Lower lobe of right lung (tissue), 2 donors: ENCODE measurements at regions not wholly inside any gene's neighbourhood (a gene's known extent, or its start where the extent isn't known, plus 50 kb on each side); places are given as distances from the start of the nearest gene placed in this dataset.

Source experiments
- ATAC-seq, 2 donors: fragments of 200-7000 bp; cut with Tn5 transposase; one replicate each; pipeline ENCODE4 v1.9.1; 2020 to 2022; ENCODE audit warnings: mild to moderate bottlenecking in 2 of 2, moderate library complexity in 2 of 2
- DNase-seq: peaks from one replicate; pipeline ENCODE4 v3.0.0-alpha.2; 2020
- H3K27ac ChIP-seq: fragments of 200-600 bp; one replicate; pipeline ENCODE4 v1.8.0; 2022
- H3K27me3 ChIP-seq: fragments of 200-600 bp; one replicate; pipeline ENCODE4 v1.8.0; 2022; ENCODE audit warnings: low read depth
- H3K36me3 ChIP-seq: fragments of 200-600 bp; one replicate; pipeline ENCODE4 v1.8.0; 2022; ENCODE audit warnings: mild to moderate bottlenecking
- H3K4me1 ChIP-seq: fragments of 200-600 bp; one replicate; pipeline ENCODE4 v1.8.0; 2022
- H3K4me3 ChIP-seq: fragments of 200-600 bp; one replicate; pipeline ENCODE4 v1.8.0; 2022; ENCODE audit warnings: mild to moderate bottlenecking
- H3K9me3 ChIP-seq: fragments of 200-600 bp; one replicate; pipeline ENCODE4 v1.8.0; 2022
- intact Hi-C: fragments of 100-400 bp; cut with DNase I; formaldehyde crosslinking; loops from one replicate; pipeline ENCODE4 v1.11.0; 2022
- TF ChIP-seq, protein P1 (sequence below): fragments of 200-600 bp; IDR thresholded peaks from one replicate; pipeline ENCODE4 v1.8.0; 2022; ENCODE audit warnings: antibody characterized with exemption, mild to moderate bottlenecking
- donor health status: DM: no; HTN: yes; CAD: no; lungs with severe emphysema.

DNA sequence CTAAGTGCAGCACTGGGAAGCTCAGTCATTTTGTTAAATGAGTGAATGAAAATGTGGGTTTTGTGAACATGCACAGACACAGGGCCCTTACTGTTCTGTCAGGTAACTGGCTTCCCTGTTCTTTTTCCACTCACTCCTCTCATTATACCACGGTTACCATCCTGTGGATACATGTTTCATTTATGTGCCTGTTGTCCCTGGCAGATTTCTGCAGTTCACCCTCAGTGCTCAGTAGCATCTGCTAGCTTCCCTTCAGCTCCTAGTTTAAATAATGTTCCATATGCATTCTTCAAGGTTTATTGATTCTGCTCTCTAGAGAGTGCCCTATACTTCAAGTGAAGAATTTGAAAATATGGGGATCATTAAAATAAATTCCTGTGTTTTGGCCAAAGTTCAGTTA, 1634.3 kb upstream of the ADGRL3 start:
- H3K9me3 ChIP-seq: no peaks in the 10 kb centered on the region
- no peak overlapping the region for H3K27ac ChIP-seq
- intact Hi-C loops: no loop called here
- H3K27me3 ChIP-seq: no peaks in the 10 kb centered on the region
- no peaks in the 10 kb centered on the region for H3K36me3 ChIP-seq
- no peak overlapping the region for H3K4me3 ChIP-seq
- ATAC-seq (no peak), DNase-seq (no peak)
- no peaks in the 10 kb centered on the region for H3K4me1 ChIP-seq
- TF ChIP-seq, protein P1, sequence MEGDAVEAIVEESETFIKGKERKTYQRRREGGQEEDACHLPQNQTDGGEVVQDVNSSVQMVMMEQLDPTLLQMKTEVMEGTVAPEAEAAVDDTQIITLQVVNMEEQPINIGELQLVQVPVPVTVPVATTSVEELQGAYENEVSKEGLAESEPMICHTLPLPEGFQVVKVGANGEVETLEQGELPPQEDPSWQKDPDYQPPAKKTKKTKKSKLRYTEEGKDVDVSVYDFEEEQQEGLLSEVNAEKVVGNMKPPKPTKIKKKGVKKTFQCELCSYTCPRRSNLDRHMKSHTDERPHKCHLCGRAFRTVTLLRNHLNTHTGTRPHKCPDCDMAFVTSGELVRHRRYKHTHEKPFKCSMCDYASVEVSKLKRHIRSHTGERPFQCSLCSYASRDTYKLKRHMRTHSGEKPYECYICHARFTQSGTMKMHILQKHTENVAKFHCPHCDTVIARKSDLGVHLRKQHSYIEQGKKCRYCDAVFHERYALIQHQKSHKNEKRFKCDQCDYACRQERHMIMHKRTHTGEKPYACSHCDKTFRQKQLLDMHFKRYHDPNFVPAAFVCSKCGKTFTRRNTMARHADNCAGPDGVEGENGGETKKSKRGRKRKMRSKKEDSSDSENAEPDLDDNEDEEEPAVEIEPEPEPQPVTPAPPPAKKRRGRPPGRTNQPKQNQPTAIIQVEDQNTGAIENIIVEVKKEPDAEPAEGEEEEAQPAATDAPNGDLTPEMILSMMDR: no peak

DNA sequence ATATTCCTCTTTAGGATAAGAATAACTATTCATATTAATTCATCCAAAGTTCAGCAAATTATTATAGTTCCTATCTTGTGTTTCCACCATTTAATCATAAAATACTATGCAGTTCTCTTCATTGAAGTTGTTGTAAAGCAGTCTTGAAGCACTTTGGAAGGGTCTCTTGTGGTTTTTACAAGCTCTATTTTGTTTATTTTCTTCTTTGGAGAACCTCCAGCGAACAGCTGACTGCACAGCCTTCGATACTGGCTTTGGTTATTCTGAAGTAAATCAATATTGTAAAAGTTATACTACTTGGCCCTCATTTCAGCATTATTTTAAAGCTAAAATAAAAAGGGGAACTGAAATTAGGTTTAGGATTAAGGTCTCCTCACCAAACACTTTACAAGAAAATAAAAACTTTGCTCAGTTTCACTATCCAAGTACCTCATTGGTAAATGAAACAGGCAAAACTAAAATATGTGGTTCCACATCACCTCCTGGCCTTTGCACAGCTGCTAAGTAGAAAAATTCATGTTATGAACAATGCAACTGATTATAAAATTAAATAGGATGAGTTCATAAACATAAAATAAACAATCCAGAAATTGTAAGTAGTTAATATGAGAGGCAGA, 1629.2 kb upstream of the ADGRL3 start:
- intact Hi-C loops: no loop called here
- Histone ChIP-seq H3K4me3 (no peak overlapping the region), H3K27me3 (no peaks in the 10 kb centered on the region), H3K9me3 (no peaks in the 10 kb centered on the region), H3K36me3 (no peaks in the 10 kb centered on the region), H3K4me1 (no peaks in the 10 kb centered on the region), H3K27ac (no peak overlapping the region)
- DNase-seq (no peak), ATAC-seq (no peak)
- TF ChIP-seq, protein P1: no peak

DNA sequence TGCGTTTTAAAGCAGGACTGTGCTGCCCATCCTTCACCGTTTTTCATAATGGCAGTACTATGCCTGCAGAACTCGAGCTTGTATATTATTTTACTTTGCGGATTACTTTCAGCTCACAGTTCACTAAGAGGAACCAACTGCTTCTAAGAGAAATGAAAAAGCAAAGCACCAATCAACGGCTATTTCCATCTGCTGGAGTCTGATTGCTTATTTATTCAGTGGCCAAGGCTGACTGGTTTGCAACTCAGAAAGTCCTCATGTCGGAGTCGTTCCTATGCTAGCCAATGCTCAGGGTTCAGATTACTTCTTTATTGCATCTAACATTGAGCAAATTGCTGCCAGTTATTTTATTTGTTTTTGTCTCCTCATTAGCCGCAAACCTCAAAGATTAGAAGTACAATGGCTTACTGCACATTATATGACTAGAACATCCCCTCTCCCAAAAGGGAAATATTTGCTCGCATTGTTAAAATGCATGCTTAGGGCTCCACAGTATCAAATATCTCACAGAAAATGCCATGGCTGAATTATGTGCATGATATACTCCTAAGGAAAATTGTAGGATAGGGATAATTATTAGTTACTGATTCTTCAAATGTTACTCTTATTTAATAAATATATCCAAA, 1628.2 kb upstream of the ADGRL3 start:
- Histone ChIP-seq H3K36me3 (no peaks in the 10 kb centered on the region), H3K4me1 (no peaks in the 10 kb centered on the region), H3K4me3 (no peak overlapping the region), H3K27me3 (no peaks in the 10 kb centered on the region), H3K9me3 (no peaks in the 10 kb centered on the region), H3K27ac (no peak overlapping the region)
- TF ChIP-seq, protein P1: no peak
- ATAC-seq (no peak), DNase-seq (no peak)
- intact Hi-C loops: no loop called here

DNA sequence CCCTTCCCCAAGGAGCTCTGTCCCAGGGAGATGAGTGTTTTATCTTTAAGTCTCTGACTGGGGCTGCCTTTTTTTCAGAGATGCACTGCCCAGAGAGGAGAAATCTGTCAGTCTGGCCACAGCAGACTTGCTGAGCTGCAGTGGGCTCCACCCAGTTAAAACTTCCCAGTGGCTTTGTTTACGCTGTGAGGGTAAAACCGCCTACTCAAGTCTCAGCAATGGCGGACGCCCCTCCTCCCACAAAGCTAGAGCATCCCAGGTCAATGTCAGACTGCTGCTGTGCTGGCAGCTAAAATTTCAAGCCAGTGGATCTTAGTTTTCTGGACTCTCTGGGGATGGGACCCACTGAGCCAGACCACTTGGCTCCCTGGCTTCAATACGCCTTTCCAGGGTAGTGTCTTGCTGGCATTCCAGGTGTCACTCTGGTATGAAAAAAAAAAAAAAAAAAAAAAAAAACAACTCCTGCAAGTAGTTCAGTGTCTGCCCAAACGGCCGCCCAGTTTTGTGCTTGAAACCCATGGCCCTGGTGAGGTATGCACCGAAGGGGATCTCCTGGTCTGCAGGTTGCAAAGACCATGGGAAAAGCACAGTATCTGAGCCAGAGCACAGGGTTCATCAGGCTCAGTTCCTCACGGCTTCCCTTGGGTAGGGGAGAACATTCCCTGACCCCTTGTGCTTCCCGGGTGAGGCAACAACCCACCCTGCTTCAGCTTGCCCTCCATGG, 1616.1 kb upstream of the ADGRL3 start:
- Histone ChIP-seq H3K4me1 (no peaks in the 10 kb centered on the region), H3K27me3 (no peaks in the 10 kb centered on the region), H3K27ac (no peak overlapping the region), H3K9me3 (no peaks in the 10 kb centered on the region), H3K4me3 (no peak overlapping the region), H3K36me3 (no peaks in the 10 kb centered on the region)
- intact Hi-C loops: no loop called here
- TF ChIP-seq, protein P1: no peak
- DNase-seq (no peak), ATAC-seq (no peak)

DNA sequence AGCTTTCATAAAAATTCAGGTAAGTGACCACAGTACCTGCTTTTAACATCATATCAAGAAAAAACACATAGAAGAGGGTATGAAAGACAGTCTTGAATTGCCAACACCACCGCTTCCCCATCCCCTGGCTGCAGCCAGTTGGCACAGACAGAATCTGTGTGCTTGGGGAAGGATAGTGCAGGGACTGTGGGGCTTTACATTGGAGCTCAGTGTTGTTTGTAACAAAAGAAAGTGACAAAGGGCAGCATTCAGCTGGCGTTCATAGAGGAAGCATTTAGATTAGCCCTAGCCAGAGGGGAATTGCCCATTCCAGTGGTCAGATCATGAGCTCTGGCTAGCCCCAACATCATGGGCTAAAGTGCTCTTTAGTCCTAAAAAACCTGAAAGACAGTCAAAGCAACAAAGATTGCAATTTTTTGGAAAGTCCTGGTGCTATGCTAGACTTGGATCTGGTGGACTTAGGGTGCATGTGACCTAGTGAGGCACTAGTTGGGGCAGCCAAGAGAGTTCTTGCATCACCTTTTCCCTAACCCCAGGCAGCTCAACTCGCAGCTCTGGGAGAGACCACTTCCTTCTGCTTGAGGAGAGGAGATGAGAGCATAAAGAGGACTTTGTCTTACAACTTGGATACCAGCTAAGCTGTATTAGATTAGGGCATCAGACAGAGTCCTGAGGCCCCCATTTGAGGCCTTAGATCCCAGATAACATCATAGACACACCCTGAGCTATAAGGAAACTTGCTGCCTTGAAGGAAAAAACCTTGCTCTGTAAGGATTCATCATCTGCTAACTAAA, 1602.4 kb upstream of the ADGRL3 start:
- no peak overlapping the region for H3K27ac ChIP-seq
- H3K27me3 ChIP-seq: no peaks in the 10 kb centered on the region
- no peaks in the 10 kb centered on the region for H3K36me3 ChIP-seq
- TF ChIP-seq, protein P1: no peak
- ATAC-seq: peak in 1 of 2 donors; percentile 89
- intact Hi-C loops: no loop called here
- no peak overlapping the region for H3K4me3 ChIP-seq
- no peaks in the 10 kb centered on the region for H3K4me1 ChIP-seq
- H3K9me3 ChIP-seq: no peaks in the 10 kb centered on the region
- no peak for DNase-seq
